Prostate gland (tissue), 2 donors: ENCODE measurements at regions not wholly inside any gene's neighbourhood (a gene's known extent, or its start where the extent isn't known, plus 50 kb on each side); places are given as distances from the start of the nearest gene placed in this dataset.

Experiments
- POLR2A ChIP-seq: fragments of 450-650 bp; IDR thresholded peaks from one replicate; pipeline ENCODE4 v1.6.1; 2016; ENCODE audit warnings: antibody characterized with exemption, mild to moderate bottlenecking
- POLR2AphosphoS5 ChIP-seq: sonication (generic); formaldehyde crosslinking; IDR thresholded peaks from one replicate; pipeline ENCODE4 v1.6.1; 2017; ENCODE audit warnings: antibody characterized with exemption
- TF ChIP-seq, protein P1 (sequence below), 4 experiments: fragments of 200-600 bp in 2 of 4; fragments of 450-650 bp in 2 of 4; sonication (generic) in 2 of 4; IDR thresholded peaks; 1 replicate in 3 of 4; 2 replicates in 1 of 4; pipeline ENCODE4 v1.5.1; 2016 to 2019; ENCODE audit warnings: antibody characterized with exemption in 4 of 4, mild to moderate bottlenecking in 2 of 4, moderate library complexity in 2 of 4

DNA sequence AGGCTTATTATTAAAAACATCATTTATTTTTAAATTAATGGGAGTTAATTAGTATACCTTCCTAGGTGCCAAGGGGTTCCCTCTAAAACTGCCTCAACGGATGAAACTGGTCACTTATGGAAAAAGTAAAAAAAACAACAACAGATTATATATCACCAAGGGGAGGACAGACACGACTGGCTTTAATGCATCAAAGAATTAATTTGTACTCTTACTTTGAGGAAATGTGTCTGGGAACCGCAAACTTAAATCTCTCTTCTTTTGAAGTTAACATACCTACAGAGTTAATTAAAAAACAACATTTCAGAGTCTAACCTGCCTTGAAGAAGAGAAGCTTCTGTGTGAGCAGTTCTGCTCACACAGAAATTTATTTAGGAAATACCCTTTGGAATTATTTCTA, 354.6 kb downstream of the LRRC70 start:
- TF ChIP-seq, protein P1, sequence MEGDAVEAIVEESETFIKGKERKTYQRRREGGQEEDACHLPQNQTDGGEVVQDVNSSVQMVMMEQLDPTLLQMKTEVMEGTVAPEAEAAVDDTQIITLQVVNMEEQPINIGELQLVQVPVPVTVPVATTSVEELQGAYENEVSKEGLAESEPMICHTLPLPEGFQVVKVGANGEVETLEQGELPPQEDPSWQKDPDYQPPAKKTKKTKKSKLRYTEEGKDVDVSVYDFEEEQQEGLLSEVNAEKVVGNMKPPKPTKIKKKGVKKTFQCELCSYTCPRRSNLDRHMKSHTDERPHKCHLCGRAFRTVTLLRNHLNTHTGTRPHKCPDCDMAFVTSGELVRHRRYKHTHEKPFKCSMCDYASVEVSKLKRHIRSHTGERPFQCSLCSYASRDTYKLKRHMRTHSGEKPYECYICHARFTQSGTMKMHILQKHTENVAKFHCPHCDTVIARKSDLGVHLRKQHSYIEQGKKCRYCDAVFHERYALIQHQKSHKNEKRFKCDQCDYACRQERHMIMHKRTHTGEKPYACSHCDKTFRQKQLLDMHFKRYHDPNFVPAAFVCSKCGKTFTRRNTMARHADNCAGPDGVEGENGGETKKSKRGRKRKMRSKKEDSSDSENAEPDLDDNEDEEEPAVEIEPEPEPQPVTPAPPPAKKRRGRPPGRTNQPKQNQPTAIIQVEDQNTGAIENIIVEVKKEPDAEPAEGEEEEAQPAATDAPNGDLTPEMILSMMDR (IDR thresholded peaks at IDR 0.05), result no peak
- TF ChIP-seq POLR2AphosphoS5 (no peak), POLR2A (no peak)
